ENCODE measurements at regions not wholly inside any gene's neighbourhood (a gene's known extent, or its start where the extent isn't known, plus 50 kb on each side); places are given as distances from the start of the nearest gene placed in this dataset.

- TF ChIP-seq CTCF (IDR thresholded peaks at IDR 0.05) (no peak), POLR2AphosphoS5 (IDR thresholded peaks at IDR 0.05) (no peak), POLR2A (IDR thresholded peaks at IDR 0.05) (no peak)
These were observed 203.2 kb upstream of the SHH start for GRCh38 chr7:156015237-156016020.

All from breast epithelium (tissue), 3 donors.